Liver (tissue), 3 donors: ENCODE measurements at regions not wholly inside any gene's neighbourhood (a gene's known extent, or its start where the extent isn't known, plus 50 kb on each side); places are given as distances from the start of the nearest gene placed in this dataset.
"Not testable (repeated sequence)": the region's sequence is repeated elsewhere in the genome, so short reads cannot be mapped to it uniquely, and the experiment has no call there.

Source experiments
- EGR1 ChIP-seq, 2 donors: IDR thresholded peaks; 2 replicates each; pipeline ENCODE4 v1.6.1; 2016 to 2018; ENCODE audit warnings: antibody characterized with exemption in 2 of 2, low read depth in 2 of 2
- FOXA1 ChIP-seq: IDR thresholded peaks from 2 replicates; pipeline ENCODE4 v1.6.1; 2016; ENCODE audit warnings: antibody characterized with exemption
- JUND ChIP-seq, 2 donors: IDR thresholded peaks; 2 replicates each; pipeline ENCODE4 v1.6.1; 2016; ENCODE audit warnings: antibody characterized with exemption in 2 of 2
- NR2F2 ChIP-seq: IDR thresholded peaks from 2 replicates; pipeline ENCODE4 v1.6.1; 2016; ENCODE audit warnings: antibody characterized with exemption
- RAD21 ChIP-seq, 2 donors: IDR thresholded peaks; 2 replicates each; pipeline ENCODE4 v1.6.1; 2016; ENCODE audit warnings: antibody characterized with exemption in 2 of 2, mild to moderate bottlenecking in 2 of 2
- RXRA ChIP-seq, 2 donors: IDR thresholded peaks; 2 replicates each; pipeline ENCODE4 v1.6.1; 2017 to 2018; ENCODE audit warnings: antibody characterized with exemption in 2 of 2, mild to moderate bottlenecking in 1 of 2
- SP1 ChIP-seq: IDR thresholded peaks from 2 replicates; pipeline ENCODE4 v1.6.1; 2018; ENCODE audit warnings: antibody characterized with exemption, mild to moderate bottlenecking
- TAF1 ChIP-seq: conservative IDR thresholded peaks from 2 replicates; pipeline ENCODE4 v1.6.1; 2016; ENCODE audit warnings: antibody characterized with exemption, mild to moderate bottlenecking
- YY1 ChIP-seq: IDR thresholded peaks from 2 replicates; pipeline ENCODE4 v1.6.1; 2016; ENCODE audit warnings: antibody characterized with exemption, mild to moderate bottlenecking
- TF ChIP-seq, protein P1 (sequence below): IDR thresholded peaks from 2 replicates; pipeline ENCODE4 v1.6.1; 2016; ENCODE audit warnings: antibody characterized with exemption
- TF ChIP-seq, protein P2 (sequence below): IDR thresholded peaks from 2 replicates; pipeline ENCODE4 v1.6.1; 2016; ENCODE audit warnings: antibody characterized with exemption, mild to moderate bottlenecking
- TF ChIP-seq, protein P3 (sequence below): fragments of 150-350 bp; IDR thresholded peaks from 2 replicates; pipeline ENCODE4 v1.5.1; 2017; ENCODE audit warnings: improper control_type of control experiment, low read depth, low read length; ENCODE audit not compliant: missing input control
- TF ChIP-seq, protein P4 (sequence below): IDR thresholded peaks from 2 replicates; pipeline ENCODE4 v1.6.1; 2016; ENCODE audit warnings: antibody characterized with exemption
- donor health status: healthy.
- donor health status: healthy.

DNA sequence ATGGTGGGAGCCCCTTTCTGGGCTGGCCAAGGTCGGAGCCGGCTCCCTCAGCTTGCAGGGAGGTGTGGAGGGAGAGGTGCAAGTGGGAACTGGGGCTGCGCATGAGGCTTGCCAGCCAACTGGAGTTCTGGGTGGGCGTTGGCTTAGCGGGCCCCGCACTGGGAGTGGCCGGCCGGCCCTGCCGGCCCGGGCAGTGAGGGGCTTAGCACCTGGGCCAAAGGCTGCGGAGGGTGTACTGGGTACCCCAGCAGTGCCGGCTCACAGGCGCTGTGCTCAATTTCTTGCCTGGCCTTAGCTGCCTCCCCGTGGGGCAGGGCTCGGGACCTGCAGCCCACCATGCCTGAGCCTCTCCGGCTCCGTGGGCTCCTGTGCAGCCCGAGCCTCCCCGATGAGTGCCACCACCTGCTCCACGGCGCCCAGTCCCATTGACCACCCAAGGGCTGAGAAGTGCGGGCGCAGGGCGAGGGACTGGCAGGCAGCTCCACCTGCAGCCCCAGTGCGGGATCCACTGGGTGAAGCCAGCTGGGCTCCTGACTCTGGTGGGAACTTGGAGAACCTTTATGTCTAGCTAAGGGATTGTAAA lies 113.1 kb downstream of the PSAT1 start:
- TF ChIP-seq, protein P1, sequence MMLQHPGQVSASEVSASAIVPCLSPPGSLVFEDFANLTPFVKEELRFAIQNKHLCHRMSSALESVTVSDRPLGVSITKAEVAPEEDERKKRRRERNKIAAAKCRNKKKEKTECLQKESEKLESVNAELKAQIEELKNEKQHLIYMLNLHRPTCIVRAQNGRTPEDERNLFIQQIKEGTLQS, result not testable (repeated sequence)
- TF ChIP-seq, protein P2, sequence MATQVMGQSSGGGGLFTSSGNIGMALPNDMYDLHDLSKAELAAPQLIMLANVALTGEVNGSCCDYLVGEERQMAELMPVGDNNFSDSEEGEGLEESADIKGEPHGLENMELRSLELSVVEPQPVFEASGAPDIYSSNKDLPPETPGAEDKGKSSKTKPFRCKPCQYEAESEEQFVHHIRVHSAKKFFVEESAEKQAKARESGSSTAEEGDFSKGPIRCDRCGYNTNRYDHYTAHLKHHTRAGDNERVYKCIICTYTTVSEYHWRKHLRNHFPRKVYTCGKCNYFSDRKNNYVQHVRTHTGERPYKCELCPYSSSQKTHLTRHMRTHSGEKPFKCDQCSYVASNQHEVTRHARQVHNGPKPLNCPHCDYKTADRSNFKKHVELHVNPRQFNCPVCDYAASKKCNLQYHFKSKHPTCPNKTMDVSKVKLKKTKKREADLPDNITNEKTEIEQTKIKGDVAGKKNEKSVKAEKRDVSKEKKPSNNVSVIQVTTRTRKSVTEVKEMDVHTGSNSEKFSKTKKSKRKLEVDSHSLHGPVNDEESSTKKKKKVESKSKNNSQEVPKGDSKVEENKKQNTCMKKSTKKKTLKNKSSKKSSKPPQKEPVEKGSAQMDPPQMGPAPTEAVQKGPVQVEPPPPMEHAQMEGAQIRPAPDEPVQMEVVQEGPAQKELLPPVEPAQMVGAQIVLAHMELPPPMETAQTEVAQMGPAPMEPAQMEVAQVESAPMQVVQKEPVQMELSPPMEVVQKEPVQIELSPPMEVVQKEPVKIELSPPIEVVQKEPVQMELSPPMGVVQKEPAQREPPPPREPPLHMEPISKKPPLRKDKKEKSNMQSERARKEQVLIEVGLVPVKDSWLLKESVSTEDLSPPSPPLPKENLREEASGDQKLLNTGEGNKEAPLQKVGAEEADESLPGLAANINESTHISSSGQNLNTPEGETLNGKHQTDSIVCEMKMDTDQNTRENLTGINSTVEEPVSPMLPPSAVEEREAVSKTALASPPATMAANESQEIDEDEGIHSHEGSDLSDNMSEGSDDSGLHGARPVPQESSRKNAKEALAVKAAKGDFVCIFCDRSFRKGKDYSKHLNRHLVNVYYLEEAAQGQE, result not testable (repeated sequence)
- not testable (repeated sequence) for TF ChIP-seq TAF1; EGR1 (IDR thresholded peaks at IDR 0.05; ENCODE audit: low read depth in 2 of 2); SP1; NR2F2; RAD21 (IDR thresholded peaks at IDR 0.05); JUND (IDR thresholded peaks at IDR 0.05); YY1; FOXA1; RXRA (IDR thresholded peaks at IDR 0.05)
- TF ChIP-seq, protein P3, sequence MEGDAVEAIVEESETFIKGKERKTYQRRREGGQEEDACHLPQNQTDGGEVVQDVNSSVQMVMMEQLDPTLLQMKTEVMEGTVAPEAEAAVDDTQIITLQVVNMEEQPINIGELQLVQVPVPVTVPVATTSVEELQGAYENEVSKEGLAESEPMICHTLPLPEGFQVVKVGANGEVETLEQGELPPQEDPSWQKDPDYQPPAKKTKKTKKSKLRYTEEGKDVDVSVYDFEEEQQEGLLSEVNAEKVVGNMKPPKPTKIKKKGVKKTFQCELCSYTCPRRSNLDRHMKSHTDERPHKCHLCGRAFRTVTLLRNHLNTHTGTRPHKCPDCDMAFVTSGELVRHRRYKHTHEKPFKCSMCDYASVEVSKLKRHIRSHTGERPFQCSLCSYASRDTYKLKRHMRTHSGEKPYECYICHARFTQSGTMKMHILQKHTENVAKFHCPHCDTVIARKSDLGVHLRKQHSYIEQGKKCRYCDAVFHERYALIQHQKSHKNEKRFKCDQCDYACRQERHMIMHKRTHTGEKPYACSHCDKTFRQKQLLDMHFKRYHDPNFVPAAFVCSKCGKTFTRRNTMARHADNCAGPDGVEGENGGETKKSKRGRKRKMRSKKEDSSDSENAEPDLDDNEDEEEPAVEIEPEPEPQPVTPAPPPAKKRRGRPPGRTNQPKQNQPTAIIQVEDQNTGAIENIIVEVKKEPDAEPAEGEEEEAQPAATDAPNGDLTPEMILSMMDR, result not testable (repeated sequence)
- TF ChIP-seq, protein P4, sequence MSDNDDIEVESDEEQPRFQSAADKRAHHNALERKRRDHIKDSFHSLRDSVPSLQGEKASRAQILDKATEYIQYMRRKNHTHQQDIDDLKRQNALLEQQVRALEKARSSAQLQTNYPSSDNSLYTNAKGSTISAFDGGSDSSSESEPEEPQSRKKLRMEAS, result not testable (repeated sequence)
